Astrocyte of the spinal cord (primary cell): ENCODE measurements at regions not wholly inside any gene's neighbourhood (a gene's known extent, or its start where the extent isn't known, plus 50 kb on each side); places are given as distances from the start of the nearest gene placed in this dataset.

Experiments
- DNase-seq: peaks from one replicate; pipeline ENCODE4 v3.0.0; 2011; ENCODE audit warnings: low read depth, low spot score
- H3K4me3 ChIP-seq: 2 replicates; pipeline ENCODE4 v1.5.1; 2011; ENCODE audit warnings: low read depth, mild to moderate bottlenecking, low read length, moderate library complexity
- in situ Hi-C: cut with HindIII; loops from 2 replicates; pipeline ENCODE4 v1.10.0; 2017; ENCODE audit warnings: low sequenced_read_pairs
- TF ChIP-seq, protein P1 (sequence below): IDR thresholded peaks from 2 replicates; pipeline ENCODE4 v1.5.1; 2012; ENCODE audit warnings: low read depth, mild to moderate bottlenecking, low read length, inconsistent platforms

DNA sequence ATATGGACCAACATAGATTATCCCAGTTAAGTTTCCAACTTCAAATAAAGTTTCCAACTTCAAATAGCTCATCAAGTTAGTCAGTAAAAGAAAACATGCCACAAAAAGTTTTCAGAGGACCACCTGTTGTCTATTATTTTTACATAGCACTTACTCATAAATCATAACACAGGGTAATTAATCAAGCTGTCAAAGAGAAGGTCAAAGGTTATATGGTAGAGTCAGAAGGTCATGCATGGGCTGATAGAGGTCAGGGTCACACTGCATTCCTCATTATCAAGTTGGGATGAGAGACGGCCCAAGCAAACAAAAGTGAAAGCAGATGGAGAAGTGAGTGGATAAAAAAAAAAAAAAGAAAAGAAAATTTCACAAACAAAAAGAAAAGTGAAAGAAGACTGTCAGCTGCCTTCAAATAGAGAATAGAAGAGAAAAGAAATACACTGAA is 145.5 kb upstream of the POU5F2 start:
- in situ Hi-C loops = no loop called here
- H3K4me3 ChIP-seq = no peak overlapping the region
- TF ChIP-seq, protein P1, sequence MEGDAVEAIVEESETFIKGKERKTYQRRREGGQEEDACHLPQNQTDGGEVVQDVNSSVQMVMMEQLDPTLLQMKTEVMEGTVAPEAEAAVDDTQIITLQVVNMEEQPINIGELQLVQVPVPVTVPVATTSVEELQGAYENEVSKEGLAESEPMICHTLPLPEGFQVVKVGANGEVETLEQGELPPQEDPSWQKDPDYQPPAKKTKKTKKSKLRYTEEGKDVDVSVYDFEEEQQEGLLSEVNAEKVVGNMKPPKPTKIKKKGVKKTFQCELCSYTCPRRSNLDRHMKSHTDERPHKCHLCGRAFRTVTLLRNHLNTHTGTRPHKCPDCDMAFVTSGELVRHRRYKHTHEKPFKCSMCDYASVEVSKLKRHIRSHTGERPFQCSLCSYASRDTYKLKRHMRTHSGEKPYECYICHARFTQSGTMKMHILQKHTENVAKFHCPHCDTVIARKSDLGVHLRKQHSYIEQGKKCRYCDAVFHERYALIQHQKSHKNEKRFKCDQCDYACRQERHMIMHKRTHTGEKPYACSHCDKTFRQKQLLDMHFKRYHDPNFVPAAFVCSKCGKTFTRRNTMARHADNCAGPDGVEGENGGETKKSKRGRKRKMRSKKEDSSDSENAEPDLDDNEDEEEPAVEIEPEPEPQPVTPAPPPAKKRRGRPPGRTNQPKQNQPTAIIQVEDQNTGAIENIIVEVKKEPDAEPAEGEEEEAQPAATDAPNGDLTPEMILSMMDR = no peak
- peak; percentile 56 for DNase-seq

DNA sequence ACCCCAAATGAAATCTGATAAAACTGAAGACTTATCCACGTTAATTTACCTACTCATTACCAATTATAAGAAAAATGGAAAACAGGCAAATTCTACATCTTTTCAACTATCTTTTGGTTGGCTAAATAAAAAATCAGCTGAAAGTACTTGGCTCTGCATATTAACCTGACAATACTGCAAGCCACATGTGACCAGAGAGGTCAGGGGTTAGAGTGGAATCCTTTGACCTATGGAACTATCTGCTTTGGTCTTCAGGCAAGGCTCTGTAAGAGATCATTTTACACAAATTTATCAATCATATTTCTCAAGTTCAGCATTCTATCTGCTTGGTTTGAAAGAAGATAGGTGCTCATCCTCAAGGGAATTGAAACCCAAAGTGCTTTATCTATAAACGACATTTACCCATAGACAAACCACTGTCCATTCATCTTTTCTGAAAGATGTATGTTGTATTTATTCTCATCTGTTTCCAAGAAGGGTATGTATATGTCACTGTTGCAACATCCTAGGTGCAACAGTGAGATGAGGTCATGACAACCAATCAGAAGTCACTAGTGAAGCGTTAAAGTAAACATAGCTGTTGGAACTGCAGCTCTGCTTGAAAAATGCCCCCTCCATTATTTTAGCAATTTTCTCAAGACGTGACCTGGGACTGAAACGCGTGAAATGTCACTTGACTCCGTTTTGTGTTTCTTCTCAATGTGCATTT is 144.9 kb upstream of the POU5F2 start:
- TF ChIP-seq, protein P1 = no peak
- no peak overlapping the region for H3K4me3 ChIP-seq
- no peak for DNase-seq
- in situ Hi-C loops = no loop called here

DNA sequence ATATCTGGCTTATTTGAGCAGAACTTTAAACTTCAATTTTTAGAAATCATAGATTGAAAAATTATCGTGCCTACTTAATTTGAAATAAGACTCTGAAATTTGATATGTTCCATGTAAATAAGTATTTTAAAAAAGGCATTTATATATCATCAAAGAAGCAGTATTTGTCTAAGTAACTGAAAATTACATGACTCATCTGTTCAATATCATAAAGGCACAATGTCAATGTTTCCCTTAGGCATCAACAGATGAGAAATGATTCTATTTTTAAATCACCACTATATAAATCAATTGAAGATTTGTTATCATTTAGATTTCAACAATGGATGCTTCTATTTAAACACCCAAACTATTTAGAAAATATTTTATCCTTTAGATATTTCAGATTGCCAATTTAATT is 142.9 kb upstream of the POU5F2 start:
- TF ChIP-seq, protein P1 = no peak
- no peak for DNase-seq
- H3K4me3 ChIP-seq = no peak overlapping the region
- in situ Hi-C loops = no loop called here

DNA sequence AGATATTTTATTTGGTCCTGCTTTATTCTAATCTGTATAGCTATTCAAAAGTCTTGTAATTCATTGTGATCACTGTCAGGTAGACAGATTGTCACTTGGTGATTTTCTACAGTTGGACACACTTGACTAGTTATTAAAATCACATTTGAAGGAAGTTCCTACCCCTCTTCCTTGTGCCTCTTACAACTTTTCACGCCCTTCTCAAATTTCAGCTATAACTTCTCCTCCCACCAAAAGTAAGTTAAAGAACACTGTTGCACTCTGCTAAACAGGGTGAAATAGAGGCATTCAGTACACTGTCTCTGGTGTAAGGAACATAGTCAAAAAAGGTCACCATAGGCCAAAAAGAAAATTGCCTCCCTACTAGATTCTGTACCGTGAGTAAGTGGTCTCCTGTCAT is 142.1 kb upstream of the POU5F2 start:
- no peak for DNase-seq
- H3K4me3 ChIP-seq = no peak overlapping the region
- TF ChIP-seq, protein P1 = no peak
- in situ Hi-C loops = no loop called here

DNA sequence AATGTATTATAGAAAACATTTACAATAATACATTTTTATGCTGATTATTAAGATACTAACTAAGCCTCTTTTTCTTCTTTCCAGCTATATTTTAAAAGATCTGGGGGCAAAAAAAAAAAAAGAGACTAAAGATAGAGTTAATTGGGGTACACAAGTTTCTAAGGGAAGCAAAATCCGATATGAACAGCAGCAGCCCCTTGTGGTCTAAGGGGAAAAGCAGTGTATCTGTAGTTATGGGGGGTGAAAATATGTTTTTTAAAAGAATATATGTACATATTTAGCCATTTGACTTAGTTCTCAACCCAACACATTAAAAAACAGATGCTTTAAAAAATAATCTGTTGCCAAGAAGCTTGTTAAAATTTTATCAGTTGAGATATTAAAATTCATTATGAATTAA is 134.3 kb upstream of the POU5F2 start:
- TF ChIP-seq, protein P1 = no peak
- DNase-seq = no peak
- no peak overlapping the region for H3K4me3 ChIP-seq
- in situ Hi-C loops = no loop called here

DNA sequence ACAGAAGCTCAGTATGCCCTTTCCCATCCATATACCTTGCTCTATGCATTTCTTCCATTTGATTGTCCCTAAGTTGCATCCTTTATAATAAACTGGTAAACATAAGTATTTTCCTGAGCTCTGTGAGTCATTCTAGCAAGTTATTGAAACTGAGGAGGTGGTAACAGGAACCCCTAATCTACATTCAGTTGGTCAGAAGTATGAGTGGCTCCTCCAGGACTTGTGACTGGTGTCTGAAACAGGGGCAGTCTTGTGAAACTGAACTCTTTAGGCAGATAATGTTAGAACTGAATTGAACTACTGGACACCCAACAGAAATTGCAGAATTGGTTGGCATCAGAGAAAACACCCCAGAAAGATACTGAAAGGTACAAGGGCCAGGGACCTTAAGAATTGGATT is 133.1 kb upstream of the POU5F2 start:
- TF ChIP-seq, protein P1 = no peak
- no peak overlapping the region for H3K4me3 ChIP-seq
- in situ Hi-C loops = no loop called here
- no peak for DNase-seq
